GM21526 (cell line): ENCODE measurements at regions not wholly inside any gene's neighbourhood (a gene's known extent, or its start where the extent isn't known, plus 50 kb on each side); places are given as distances from the start of the nearest gene placed in this dataset.

Source experiments
- ATAC-seq: cut with Tn5 transposase; IDR thresholded peaks from one replicate; pipeline ENCODE4 v1.9.1; 2021; ENCODE audit warnings: moderate library complexity; ENCODE audit not compliant: unreplicated experiment, low FRiP score

GRCh38 chr1:56442290-56442877 is 137.0 kb downstream of the PLPP3 start:
- ATAC-seq, result no peak

- ATAC-seq, result no peak
These were observed 137.8 kb downstream of the PLPP3 start for GRCh38 chr1:56441601-56442000.

GRCh38 chr1:56439610-56440264 is 139.6 kb downstream of the PLPP3 start:
- ATAC-seq, result no peak

- no peak for ATAC-seq
These were observed 140.3 kb downstream of the PLPP3 start for GRCh38 chr1:56438901-56439551.

- no peak for ATAC-seq
These were observed 141.4 kb downstream of the PLPP3 start for GRCh38 chr1:56437959-56438358.

- no peak for ATAC-seq
These were observed 142.4 kb downstream of the PLPP3 start for GRCh38 chr1:56436912-56437417.

- ATAC-seq, result no peak
These were observed 143.1 kb downstream of the PLPP3 start for GRCh38 chr1:56436296-56436695.

GRCh38 chr1:56435434-56436262 is 143.7 kb downstream of the PLPP3 start:
- ATAC-seq, result no peak

- no peak for ATAC-seq
These were observed 144.6 kb downstream of the PLPP3 start for GRCh38 chr1:56434740-56435139.

GRCh38 chr1:56434025-56434424 is 145.3 kb downstream of the PLPP3 start:
- ATAC-seq, result no peak

- ATAC-seq, result no peak
These were observed 146.2 kb downstream of the PLPP3 start for GRCh38 chr1:56433056-56433577.

- no peak for ATAC-seq
These were observed 147.0 kb downstream of the PLPP3 start for GRCh38 chr1:56432166-56432971.

- no peak for ATAC-seq
These were observed 149.1 kb downstream of the PLPP3 start for GRCh38 chr1:56430141-56430839.

GRCh38 chr1:56429288-56429687 is 150.1 kb downstream of the PLPP3 start:
- ATAC-seq, result no peak

GRCh38 chr1:56426587-56427381 is 152.6 kb downstream of the PLPP3 start:
- ATAC-seq, result no peak

GRCh38 chr1:56425494-56426037 is 153.8 kb downstream of the PLPP3 start:
- ATAC-seq, result no peak

GRCh38 chr1:56424744-56425493 is 154.4 kb downstream of the PLPP3 start:
- no peak for ATAC-seq

GRCh38 chr1:56423716-56424115 is 155.6 kb downstream of the PLPP3 start:
- no peak for ATAC-seq
